ENCODE measurements at regions not wholly inside any gene's neighbourhood (a gene's known extent, or its start where the extent isn't known, plus 50 kb on each side); places are given as distances from the start of the nearest gene placed in this dataset.

- TF ChIP-seq ZNF326 (CRISPR knock-in tag; IDR thresholded peaks at IDR 0.05; ENCODE audit: borderline replicate concordance) (no peak), HMGXB3 (CRISPR knock-in tag; IDR thresholded peaks at IDR 0.05; ENCODE audit: borderline replicate concordance) (no peak), YY1 (IDR thresholded peaks at IDR 0.05; ENCODE audit: insufficient read depth, insufficient replicate concordance, low read depth, low read length) (no peak), RNF2 (conservative IDR thresholded peaks at IDR 0.05; ENCODE audit: low read depth) (no peak), ZNF207 (IDR thresholded peaks at IDR 0.05; ENCODE audit: borderline replicate concordance) (no peak), ZNF503 (CRISPR knock-in tag; IDR thresholded peaks at IDR 0.05) (no peak), ELK4 (CRISPR knock-in tag; IDR thresholded peaks at IDR 0.05; ENCODE audit: borderline replicate concordance) (no peak), RBFOX2 (IDR thresholded peaks at IDR 0.05; ENCODE audit: low read depth, low read length) (no peak), BCL6 (CRISPR knock-in tag; IDR thresholded peaks at IDR 0.05) (no peak), ZBTB21 (CRISPR knock-in tag; IDR thresholded peaks at IDR 0.05) (no peak)
These were observed 135.8 kb downstream of the SYF2 start (continued) for GRCh38 chr1:25096307-25097150.

Data from HepG2 (cell line).